ENCODE measurements at regions not wholly inside any gene's neighbourhood (a gene's known extent, or its start where the extent isn't known, plus 50 kb on each side); places are given as distances from the start of the nearest gene placed in this dataset.

- TF ChIP-seq CTCF (IDR thresholded peaks at IDR 0.05; ENCODE audit: insufficient read depth, low read depth, low read length) (no peak), EZH2 (IDR thresholded peaks at IDR 0.05; ENCODE audit: insufficient read depth, low read length) (no peak)
Measured at GRCh38 chr11:121873766-121874165, 242.2 kb downstream of the BLID start.

Data from astrocyte (in vitro differentiated cells and primary cell).